ENCODE measurements at regions not wholly inside any gene's neighbourhood (a gene's known extent, or its start where the extent isn't known, plus 50 kb on each side); places are given as distances from the start of the nearest gene placed in this dataset.

- H3K27me3 ChIP-seq, result no peaks in the 10 kb centered on the region
- TF ChIP-seq, protein P1, sequence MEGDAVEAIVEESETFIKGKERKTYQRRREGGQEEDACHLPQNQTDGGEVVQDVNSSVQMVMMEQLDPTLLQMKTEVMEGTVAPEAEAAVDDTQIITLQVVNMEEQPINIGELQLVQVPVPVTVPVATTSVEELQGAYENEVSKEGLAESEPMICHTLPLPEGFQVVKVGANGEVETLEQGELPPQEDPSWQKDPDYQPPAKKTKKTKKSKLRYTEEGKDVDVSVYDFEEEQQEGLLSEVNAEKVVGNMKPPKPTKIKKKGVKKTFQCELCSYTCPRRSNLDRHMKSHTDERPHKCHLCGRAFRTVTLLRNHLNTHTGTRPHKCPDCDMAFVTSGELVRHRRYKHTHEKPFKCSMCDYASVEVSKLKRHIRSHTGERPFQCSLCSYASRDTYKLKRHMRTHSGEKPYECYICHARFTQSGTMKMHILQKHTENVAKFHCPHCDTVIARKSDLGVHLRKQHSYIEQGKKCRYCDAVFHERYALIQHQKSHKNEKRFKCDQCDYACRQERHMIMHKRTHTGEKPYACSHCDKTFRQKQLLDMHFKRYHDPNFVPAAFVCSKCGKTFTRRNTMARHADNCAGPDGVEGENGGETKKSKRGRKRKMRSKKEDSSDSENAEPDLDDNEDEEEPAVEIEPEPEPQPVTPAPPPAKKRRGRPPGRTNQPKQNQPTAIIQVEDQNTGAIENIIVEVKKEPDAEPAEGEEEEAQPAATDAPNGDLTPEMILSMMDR (IDR thresholded peaks at IDR 0.05), result no peak
- intact Hi-C loops (cut with DNase I; ENCODE audit: low total_unique reads), result no loop called here
- H3K4me3 ChIP-seq, result no peak overlapping the region
- H3K4me1 ChIP-seq, result no peaks in the 10 kb centered on the region
- no peaks in the 10 kb centered on the region for H3K36me3 ChIP-seq
- no peaks in the 10 kb centered on the region for H3K9me3 ChIP-seq
- H3K27ac ChIP-seq, result no peak overlapping the region
- no peak for DNase-seq
Measured at GRCh38 chr6:145367149-145367548, 368.2 kb downstream of the EPM2A start.

DNA sequence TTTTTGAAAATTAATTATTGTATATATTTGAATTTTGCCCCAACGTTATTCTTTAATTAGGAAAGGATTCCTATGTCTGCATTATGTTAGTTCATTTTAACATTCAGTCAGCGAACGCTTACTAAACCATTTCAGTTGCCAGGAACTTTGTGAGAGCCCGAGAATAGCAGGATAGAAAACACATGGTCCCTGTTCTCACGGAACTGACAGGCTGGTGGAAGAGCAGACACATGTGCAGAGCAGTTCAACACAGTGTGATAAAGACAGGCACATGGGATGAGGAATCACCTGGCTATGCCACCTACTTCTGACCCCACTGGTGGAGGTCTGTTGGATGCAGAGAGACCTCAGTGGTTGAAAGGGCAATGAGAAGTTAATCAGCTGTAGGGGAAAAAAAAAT is 367.2 kb downstream of the EPM2A start:
- TF ChIP-seq, protein P1 (IDR thresholded peaks at IDR 0.05), result no peak
- DNase-seq, result no peak
- no peaks in the 10 kb centered on the region for H3K9me3 ChIP-seq
- H3K27ac ChIP-seq, result no peak overlapping the region
- intact Hi-C loops (cut with DNase I; ENCODE audit: low total_unique reads), result no loop called here
- no peak overlapping the region for H3K4me3 ChIP-seq
- no peaks in the 10 kb centered on the region for H3K4me1 ChIP-seq
- no peaks in the 10 kb centered on the region for H3K27me3 ChIP-seq
- no peaks in the 10 kb centered on the region for H3K36me3 ChIP-seq

GRCh38 chr6:145370559-145370958 is 364.8 kb downstream of the EPM2A start:
- H3K4me1 ChIP-seq, result no peaks in the 10 kb centered on the region
- intact Hi-C loops (cut with DNase I; ENCODE audit: low total_unique reads), result no loop called here

DNA sequence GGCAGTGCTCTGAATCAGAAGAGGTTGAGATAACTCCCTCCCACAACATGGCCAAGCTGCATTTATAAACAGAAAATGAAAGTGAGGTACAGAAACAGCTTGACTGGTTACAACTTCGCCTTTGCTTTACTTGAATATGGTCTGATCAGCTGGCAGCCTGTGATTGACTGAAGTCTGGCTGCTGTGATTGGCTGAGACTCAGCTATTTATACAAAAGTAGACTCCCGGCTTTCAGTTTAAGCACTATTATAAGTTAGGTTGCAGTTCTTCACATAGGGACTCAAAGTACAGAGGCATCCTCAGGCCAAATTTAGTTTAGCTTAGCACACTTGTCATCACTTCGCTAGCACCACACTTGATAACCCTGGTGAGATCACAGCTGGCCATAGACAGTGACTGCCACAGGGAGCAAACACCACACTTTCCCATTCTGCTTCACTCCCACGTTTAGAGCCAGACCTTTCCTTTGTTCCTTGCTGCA is 362.6 kb downstream of the EPM2A start:
- intact Hi-C loops (cut with DNase I; ENCODE audit: low total_unique reads), result no loop called here
- Histone ChIP-seq H3K27ac (peak overlapping the region in 1 of 2 donors; percentile 12), H3K4me1 (no peaks in the 10 kb centered on the region), H3K36me3 (no peaks in the 10 kb centered on the region), H3K4me3 (peak overlapping the region; percentile 21 to 26), H3K9me3 (no peaks in the 10 kb centered on the region), H3K27me3 (no peaks in the 10 kb centered on the region)
- TF ChIP-seq, protein P1 (IDR thresholded peaks at IDR 0.05), result no peak
- DNase-seq, result no peak

More at GRCh38 chr6:145370559-145370958, 364.8 kb downstream of the EPM2A start:
- no peaks in the 10 kb centered on the region for H3K36me3 ChIP-seq
- no peak overlapping the region for H3K4me3 ChIP-seq
- no peaks in the 10 kb centered on the region for H3K9me3 ChIP-seq
- TF ChIP-seq, protein P1 (IDR thresholded peaks at IDR 0.05), result no peak
- no peak for DNase-seq
- no peaks in the 10 kb centered on the region for H3K27me3 ChIP-seq
- H3K27ac ChIP-seq, result no peak overlapping the region

DNA sequence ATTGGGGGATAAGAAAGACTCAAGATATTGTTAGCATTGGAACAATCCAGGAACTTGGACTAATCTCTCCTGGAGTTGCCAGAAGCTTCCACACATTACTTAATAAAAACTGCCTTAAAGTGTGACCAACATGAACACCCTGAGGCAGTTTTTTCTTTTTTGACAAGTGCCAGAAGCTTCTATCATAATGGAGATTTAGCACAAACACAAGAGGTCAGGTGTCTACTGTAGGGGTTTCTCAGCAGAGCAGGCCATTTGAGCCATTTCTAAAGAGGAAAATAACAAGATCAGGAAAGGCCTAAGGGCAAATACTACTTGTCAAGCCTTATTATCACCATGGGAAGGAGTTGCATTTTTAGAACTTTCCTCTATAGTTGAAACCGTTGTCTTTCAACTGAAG is 361.5 kb downstream of the EPM2A start:
- Histone ChIP-seq H3K4me1 (no peaks in the 10 kb centered on the region), H3K9me3 (no peaks in the 10 kb centered on the region), H3K36me3 (no peaks in the 10 kb centered on the region), H3K27me3 (no peaks in the 10 kb centered on the region), H3K4me3 (no peak overlapping the region), H3K27ac (no peak overlapping the region)
- TF ChIP-seq, protein P1 (IDR thresholded peaks at IDR 0.05), result no peak
- intact Hi-C loops (cut with DNase I; ENCODE audit: low total_unique reads), result no loop called here
- DNase-seq, result no peak

- Histone ChIP-seq H3K27ac (no peak overlapping the region), H3K27me3 (no peaks in the 10 kb centered on the region), H3K9me3 (no peaks in the 10 kb centered on the region), H3K4me3 (no peak overlapping the region), H3K4me1 (no peaks in the 10 kb centered on the region), H3K36me3 (no peaks in the 10 kb centered on the region)
- no peak for DNase-seq
- TF ChIP-seq, protein P1 (IDR thresholded peaks at IDR 0.05), result no peak
- intact Hi-C loops (cut with DNase I; ENCODE audit: low total_unique reads), result no loop called here
Measured at GRCh38 chr6:145374570-145374969, 360.8 kb downstream of the EPM2A start.

All from tibial artery (tissue), 4 donors.